ENCODE measurements at regions not wholly inside any gene's neighbourhood (a gene's known extent, or its start where the extent isn't known, plus 50 kb on each side); places are given as distances from the start of the nearest gene placed in this dataset.

DNA sequence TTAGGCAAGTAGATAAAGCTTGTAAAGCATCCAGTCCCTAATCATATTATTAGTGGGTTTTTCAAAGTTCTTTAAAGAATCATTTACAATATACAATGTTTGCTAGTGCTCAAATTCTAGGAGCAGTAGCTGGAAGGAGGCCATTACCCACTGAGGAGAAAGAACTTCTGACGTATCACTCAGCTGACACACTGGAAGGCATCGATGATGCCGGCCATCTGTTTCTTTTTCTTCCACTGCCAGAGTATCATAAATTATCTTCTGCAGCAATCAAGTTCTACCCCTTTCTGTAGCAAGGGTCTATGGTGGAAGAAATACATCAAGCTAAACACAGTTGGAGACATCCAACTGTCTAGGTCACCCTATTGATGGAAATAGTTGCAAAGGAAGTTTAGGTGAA lies 243.2 kb upstream of the LRRN1 start:
- no peak overlapping the region for H3K27ac ChIP-seq (ENCODE audit: low read depth, low read length, poor library complexity, severe bottlenecking)
- H3K4me3 ChIP-seq (ENCODE audit: low read depth, low read length, poor library complexity, severe bottlenecking): no peak overlapping the region
- no peaks in the 10 kb centered on the region for H3K27me3 ChIP-seq (replicated peaks; ENCODE audit: insufficient read depth, low read depth, low read length, poor library complexity)
- ChIA-PET CTCF (no interaction called here), POLR2A (ENCODE audit: low non-redundant PET) (no interaction called here)
- no TSS peak for BruUV-seq (replicated peaks)
- peaks cover 4% of the 10 kb centered on the region for H3K9me3 ChIP-seq (ENCODE audit: low read depth, low read length, poor library complexity, severe bottlenecking)
- TF ChIP-seq EZH2 (IDR thresholded peaks at IDR 0.05; ENCODE audit: borderline replicate concordance, low read depth, low read length, poor library complexity, severe bottlenecking): no peak
- TF ChIP-seq, protein P1, sequence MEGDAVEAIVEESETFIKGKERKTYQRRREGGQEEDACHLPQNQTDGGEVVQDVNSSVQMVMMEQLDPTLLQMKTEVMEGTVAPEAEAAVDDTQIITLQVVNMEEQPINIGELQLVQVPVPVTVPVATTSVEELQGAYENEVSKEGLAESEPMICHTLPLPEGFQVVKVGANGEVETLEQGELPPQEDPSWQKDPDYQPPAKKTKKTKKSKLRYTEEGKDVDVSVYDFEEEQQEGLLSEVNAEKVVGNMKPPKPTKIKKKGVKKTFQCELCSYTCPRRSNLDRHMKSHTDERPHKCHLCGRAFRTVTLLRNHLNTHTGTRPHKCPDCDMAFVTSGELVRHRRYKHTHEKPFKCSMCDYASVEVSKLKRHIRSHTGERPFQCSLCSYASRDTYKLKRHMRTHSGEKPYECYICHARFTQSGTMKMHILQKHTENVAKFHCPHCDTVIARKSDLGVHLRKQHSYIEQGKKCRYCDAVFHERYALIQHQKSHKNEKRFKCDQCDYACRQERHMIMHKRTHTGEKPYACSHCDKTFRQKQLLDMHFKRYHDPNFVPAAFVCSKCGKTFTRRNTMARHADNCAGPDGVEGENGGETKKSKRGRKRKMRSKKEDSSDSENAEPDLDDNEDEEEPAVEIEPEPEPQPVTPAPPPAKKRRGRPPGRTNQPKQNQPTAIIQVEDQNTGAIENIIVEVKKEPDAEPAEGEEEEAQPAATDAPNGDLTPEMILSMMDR (conservative IDR thresholded peaks at IDR 0.05; ENCODE audit: low read depth, low read length): no peak
- intact Hi-C loops (cut with micrococcal nuclease; ENCODE audit: unreplicated experiment): no loop called here
- no peaks in the 10 kb centered on the region for H3K4me1 ChIP-seq (ENCODE audit: insufficient read depth, low read length, poor library complexity, severe bottlenecking)
- H3K36me3 ChIP-seq (ENCODE audit: insufficient read depth, low read length, poor library complexity, severe bottlenecking): no peaks in the 10 kb centered on the region
- no peak for DNase-seq (ENCODE audit: low spot score)

DNA sequence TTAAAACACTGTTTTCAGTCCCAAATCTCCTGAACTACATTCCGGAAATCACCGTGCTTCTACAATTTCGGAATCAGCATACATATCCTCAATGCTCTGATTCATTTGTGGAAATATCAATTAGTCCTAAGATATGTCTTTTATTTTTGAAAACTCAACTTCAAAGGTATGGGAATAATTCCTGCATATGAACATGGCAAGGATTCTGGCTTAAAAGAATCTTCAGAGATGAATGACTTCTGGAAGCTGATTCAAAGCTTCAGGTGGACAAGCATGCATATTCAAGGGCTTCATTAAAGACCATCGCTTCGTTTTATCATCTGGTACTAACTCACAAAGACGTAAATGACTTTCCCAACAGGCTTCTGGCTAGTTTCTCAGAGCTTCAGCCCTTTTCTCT lies 246.0 kb upstream of the LRRN1 start:
- ChIA-PET POLR2A (ENCODE audit: low non-redundant PET) (no interaction called here), CTCF (no interaction called here)
- TF ChIP-seq, protein P1 (conservative IDR thresholded peaks at IDR 0.05; ENCODE audit: low read depth, low read length): no peak
- no peak for TF ChIP-seq EZH2 (IDR thresholded peaks at IDR 0.05; ENCODE audit: borderline replicate concordance, low read depth, low read length, poor library complexity, severe bottlenecking)
- Histone ChIP-seq H3K4me1 (ENCODE audit: insufficient read depth, low read length, poor library complexity, severe bottlenecking) (no peaks in the 10 kb centered on the region), H3K4me3 (ENCODE audit: low read depth, low read length, poor library complexity, severe bottlenecking) (no peak overlapping the region), H3K36me3 (ENCODE audit: insufficient read depth, low read length, poor library complexity, severe bottlenecking) (no peaks in the 10 kb centered on the region), H3K27me3 (replicated peaks; ENCODE audit: insufficient read depth, low read depth, low read length, poor library complexity) (no peaks in the 10 kb centered on the region), H3K9me3 (ENCODE audit: low read depth, low read length, poor library complexity, severe bottlenecking) (peaks cover 22% of the 10 kb centered on the region), H3K27ac (ENCODE audit: low read depth, low read length, poor library complexity, severe bottlenecking) (no peak overlapping the region)
- BruUV-seq (replicated peaks): no TSS peak
- no peak for DNase-seq (ENCODE audit: low spot score)
- intact Hi-C loops (cut with micrococcal nuclease; ENCODE audit: unreplicated experiment): no loop called here

DNA sequence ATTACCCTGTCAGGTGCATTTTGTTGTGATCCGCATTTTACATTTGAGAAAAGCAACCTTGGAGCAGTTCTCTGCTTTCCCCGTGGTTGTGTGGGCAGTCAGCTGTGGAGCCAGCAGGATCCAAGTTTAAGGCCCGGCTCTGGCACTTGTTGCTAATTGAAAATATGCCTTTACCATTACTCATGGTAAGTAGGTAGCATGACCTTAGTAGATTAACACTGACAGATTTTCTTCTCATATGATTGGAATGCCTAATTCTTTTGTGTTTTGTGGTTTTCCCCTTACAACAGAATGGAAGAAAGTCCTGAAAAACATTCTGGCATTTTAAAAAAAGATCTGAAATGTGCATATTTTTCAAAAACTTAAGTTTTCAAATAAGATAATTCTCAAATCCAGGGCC lies 246.5 kb upstream of the LRRN1 start:
- BruUV-seq (replicated peaks): no TSS peak
- intact Hi-C loops (cut with micrococcal nuclease; ENCODE audit: unreplicated experiment): no loop called here
- H3K36me3 ChIP-seq (ENCODE audit: insufficient read depth, low read length, poor library complexity, severe bottlenecking): no peaks in the 10 kb centered on the region
- ChIA-PET POLR2A (ENCODE audit: low non-redundant PET) (no interaction called here), CTCF (no interaction called here)
- H3K4me1 ChIP-seq (ENCODE audit: insufficient read depth, low read length, poor library complexity, severe bottlenecking): no peaks in the 10 kb centered on the region
- H3K27me3 ChIP-seq (replicated peaks; ENCODE audit: insufficient read depth, low read depth, low read length, poor library complexity): no peaks in the 10 kb centered on the region
- no peak for DNase-seq (ENCODE audit: low spot score)
- H3K27ac ChIP-seq (ENCODE audit: low read depth, low read length, poor library complexity, severe bottlenecking): no peak overlapping the region
- H3K4me3 ChIP-seq (ENCODE audit: low read depth, low read length, poor library complexity, severe bottlenecking): no peak overlapping the region
- peaks cover 22% of the 10 kb centered on the region for H3K9me3 ChIP-seq (ENCODE audit: low read depth, low read length, poor library complexity, severe bottlenecking)
- TF ChIP-seq, protein P1 (conservative IDR thresholded peaks at IDR 0.05; ENCODE audit: low read depth, low read length): no peak
- TF ChIP-seq EZH2 (IDR thresholded peaks at IDR 0.05; ENCODE audit: borderline replicate concordance, low read depth, low read length, poor library complexity, severe bottlenecking): no peak

Data from A673 (cell line).